ENCODE measurements at regions not wholly inside any gene's neighbourhood (a gene's known extent, or its start where the extent isn't known, plus 50 kb on each side); places are given as distances from the start of the nearest gene placed in this dataset.
"Not testable (repeated sequence)": the region's sequence is repeated elsewhere in the genome, so short reads cannot be mapped to it uniquely, and the experiment has no call there.

- H3K27ac ChIP-seq, result no peak overlapping the region
- TF ChIP-seq, protein P1, sequence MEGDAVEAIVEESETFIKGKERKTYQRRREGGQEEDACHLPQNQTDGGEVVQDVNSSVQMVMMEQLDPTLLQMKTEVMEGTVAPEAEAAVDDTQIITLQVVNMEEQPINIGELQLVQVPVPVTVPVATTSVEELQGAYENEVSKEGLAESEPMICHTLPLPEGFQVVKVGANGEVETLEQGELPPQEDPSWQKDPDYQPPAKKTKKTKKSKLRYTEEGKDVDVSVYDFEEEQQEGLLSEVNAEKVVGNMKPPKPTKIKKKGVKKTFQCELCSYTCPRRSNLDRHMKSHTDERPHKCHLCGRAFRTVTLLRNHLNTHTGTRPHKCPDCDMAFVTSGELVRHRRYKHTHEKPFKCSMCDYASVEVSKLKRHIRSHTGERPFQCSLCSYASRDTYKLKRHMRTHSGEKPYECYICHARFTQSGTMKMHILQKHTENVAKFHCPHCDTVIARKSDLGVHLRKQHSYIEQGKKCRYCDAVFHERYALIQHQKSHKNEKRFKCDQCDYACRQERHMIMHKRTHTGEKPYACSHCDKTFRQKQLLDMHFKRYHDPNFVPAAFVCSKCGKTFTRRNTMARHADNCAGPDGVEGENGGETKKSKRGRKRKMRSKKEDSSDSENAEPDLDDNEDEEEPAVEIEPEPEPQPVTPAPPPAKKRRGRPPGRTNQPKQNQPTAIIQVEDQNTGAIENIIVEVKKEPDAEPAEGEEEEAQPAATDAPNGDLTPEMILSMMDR (conservative IDR thresholded peaks at IDR 0.05), result no peak
Observed at GRCh38 chrX:95441836-95442235, 1242.8 kb upstream of the DIAPH2 start.

- TF ChIP-seq, protein P1 (conservative IDR thresholded peaks at IDR 0.05), result no peak
- no peak overlapping the region for H3K27ac ChIP-seq
Observed at GRCh38 chrX:95484781-95485180, 1199.9 kb upstream of the DIAPH2 start.

DNA sequence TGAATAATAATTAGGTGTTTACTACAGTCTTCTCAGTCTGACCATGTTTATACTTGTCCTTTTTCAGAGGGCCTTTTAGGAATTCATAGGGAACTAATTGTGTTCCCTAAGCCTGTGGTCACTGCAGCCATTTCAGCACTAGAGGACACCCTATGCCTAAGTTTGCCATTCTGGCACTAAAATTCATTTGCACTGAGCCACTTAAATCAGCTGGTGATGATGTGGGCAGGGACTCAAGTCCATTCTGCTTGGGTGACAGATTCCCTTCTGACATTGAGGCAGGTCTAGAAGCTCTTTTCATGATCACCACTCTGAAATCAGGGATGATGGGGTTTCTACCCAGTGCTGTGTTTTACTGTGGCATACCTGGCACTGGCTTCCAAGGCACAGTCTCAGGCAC is 1178.9 kb upstream of the DIAPH2 start:
- TF ChIP-seq, protein P1 (conservative IDR thresholded peaks at IDR 0.05), result 0 out of 2 replicates have a peak, but pooled peaks have one; percentile 14
- no peak overlapping the region for H3K27ac ChIP-seq

DNA sequence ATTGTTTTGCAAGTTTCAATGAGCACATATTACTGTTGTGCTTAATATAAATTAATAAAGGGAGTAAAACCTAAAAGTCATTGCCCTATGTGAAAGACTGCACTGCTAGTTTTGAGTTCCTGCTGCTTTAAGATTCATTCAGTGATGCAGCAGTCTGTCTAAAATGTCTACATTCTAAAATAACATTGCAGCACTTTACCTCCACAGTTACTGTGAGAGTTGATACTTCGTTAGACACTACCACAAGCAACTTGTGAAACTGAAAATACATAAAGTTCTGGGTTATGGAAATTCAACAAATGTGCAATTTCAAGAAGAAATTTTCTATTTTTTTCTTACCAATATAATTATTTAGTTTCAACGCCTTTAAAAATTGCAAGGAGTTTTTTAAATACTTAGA is 1175.2 kb upstream of the DIAPH2 start:
- H3K27ac ChIP-seq, result no peak overlapping the region
- TF ChIP-seq, protein P1 (conservative IDR thresholded peaks at IDR 0.05), result no peak

DNA sequence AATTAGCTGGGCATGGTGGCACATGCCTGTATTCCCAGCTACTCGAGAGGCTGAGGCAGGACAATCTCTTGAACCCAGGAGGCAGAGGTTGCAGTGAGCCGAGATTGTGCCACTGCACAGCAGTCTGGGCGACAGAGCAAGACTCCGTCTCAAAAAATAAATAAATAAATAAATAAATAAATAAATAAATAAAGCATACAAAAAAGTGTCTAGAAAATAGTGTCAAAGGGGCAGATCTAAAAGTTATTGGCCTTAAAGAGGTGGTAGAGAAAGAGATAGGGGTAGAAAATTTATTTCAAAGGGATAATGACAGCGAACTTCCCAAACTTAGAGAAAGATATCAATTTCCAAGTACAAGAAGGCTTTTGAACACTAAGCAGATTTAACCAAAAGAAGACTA is 1160.6 kb upstream of the DIAPH2 start:
- not testable (repeated sequence) for H3K27ac ChIP-seq

DNA sequence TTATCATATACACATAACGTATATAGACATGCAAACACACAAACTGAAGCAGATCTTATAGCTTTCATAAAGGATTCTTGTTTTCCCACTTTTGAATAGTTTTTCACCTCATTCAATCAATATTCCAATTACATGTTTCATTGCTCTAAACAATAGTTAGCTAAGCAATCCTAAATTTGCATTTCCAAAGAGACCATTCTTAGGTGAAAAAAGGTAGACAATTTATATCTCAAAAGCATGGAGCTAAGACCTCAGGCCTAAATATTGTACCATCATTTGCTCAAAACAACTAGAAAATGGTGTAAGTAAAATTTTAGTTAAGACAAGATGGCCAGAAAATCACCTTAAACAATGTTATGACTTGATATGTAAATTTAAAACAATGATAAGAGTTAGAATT is 1148.5 kb upstream of the DIAPH2 start:
- TF ChIP-seq, protein P1 (conservative IDR thresholded peaks at IDR 0.05), result no peak
- no peak overlapping the region for H3K27ac ChIP-seq

- no peak overlapping the region for H3K27ac ChIP-seq
- TF ChIP-seq, protein P1 (conservative IDR thresholded peaks at IDR 0.05), result no peak
Observed at GRCh38 chrX:95536661-95537060, 1148.0 kb upstream of the DIAPH2 start.

DNA sequence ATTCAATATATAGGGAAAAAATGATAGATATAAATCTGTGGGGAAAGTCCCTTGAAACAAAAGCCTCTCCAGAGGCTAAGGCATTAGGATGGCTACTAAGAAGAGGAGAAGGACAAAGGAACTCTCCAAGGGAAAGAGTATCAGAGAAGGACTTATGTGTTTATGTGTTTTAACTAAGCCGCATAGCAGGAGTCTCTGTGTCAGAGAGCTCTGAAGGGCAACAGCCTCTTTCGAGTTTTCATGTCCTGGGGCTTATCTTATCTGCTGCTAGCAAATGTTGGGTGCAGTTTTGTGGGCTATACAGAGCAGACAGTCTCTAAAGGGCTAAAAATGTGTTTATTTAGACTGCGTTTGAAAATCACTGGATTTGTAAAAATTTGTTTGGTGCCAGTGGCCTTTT is 1145.6 kb upstream of the DIAPH2 start:
- TF ChIP-seq, protein P1 (conservative IDR thresholded peaks at IDR 0.05), result no peak

DNA sequence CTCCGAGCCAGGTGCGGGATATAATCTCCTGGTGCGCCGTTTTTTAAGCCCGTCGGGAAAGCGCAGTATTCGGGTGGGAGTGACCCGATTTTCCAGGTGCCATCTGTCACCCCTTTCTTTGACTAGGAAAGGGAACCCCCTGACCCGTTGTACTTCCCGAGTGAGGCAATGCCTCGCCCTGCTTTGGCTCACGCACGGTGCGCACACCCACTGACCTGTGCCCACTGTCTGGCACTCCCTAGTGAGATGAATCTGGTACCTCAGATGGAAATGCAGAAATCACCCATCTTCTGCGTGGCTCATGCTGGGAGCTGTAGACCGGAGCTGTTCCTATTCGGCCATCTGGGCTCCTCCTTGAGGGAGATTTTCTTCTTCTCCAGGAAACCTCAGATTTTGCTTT is 1135.1 kb upstream of the DIAPH2 start:
- H3K27ac ChIP-seq, result not testable (repeated sequence)

More for the DNA sequence above, 1145.6 kb upstream of the DIAPH2 start:
- H3K27ac ChIP-seq, result no peak overlapping the region
